ENCODE measurements at regions not wholly inside any gene's neighbourhood (a gene's known extent, or its start where the extent isn't known, plus 50 kb on each side); places are given as distances from the start of the nearest gene placed in this dataset.
"Not testable (repeated sequence)": the region's sequence is repeated elsewhere in the genome, so short reads cannot be mapped to it uniquely, and the experiment has no call there.

DNA sequence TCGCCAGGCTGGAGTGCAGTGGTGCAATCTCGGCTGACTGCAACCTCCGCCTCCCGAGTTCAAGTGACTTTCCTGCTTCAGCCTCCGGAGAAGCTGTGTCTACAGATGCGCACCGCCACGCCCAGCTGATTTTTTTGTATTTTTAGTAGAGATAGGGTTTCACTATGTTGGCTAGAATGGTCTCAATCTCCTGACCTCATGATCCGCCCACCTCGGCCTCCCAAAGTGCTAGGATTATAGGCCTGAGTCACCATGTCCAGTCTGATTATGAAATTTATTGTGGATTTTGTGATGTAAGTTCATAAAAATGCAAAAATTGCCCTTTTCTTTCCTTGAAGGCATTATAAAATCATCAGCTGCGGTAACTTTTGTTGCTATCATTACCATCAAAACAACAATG lies 1688.3 kb upstream of the ADGRL3 start:
- DNase-seq (ENCODE audit: low spot score), result not testable (repeated sequence)

DNA sequence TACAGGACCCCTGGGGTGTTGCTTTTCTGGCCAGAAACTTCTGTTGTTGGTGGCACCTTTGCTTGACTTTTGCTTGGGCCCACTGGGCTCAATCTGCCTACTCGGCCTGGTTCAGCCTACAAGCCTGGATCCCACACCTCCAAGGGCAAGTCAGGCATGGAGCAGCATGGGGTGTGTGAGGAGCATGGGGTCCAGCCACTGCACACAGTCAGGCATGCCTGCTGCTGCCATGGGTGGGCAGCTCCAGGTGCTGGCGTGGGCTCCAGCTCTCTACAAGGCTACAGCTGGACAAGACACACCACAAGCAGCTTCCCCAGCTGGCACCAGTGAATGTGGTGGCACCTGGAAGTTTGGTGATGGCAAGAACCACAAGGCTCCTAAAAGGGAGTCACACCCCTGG lies 1683.1 kb upstream of the ADGRL3 start:
- no peak for DNase-seq (ENCODE audit: low spot score)

DNA sequence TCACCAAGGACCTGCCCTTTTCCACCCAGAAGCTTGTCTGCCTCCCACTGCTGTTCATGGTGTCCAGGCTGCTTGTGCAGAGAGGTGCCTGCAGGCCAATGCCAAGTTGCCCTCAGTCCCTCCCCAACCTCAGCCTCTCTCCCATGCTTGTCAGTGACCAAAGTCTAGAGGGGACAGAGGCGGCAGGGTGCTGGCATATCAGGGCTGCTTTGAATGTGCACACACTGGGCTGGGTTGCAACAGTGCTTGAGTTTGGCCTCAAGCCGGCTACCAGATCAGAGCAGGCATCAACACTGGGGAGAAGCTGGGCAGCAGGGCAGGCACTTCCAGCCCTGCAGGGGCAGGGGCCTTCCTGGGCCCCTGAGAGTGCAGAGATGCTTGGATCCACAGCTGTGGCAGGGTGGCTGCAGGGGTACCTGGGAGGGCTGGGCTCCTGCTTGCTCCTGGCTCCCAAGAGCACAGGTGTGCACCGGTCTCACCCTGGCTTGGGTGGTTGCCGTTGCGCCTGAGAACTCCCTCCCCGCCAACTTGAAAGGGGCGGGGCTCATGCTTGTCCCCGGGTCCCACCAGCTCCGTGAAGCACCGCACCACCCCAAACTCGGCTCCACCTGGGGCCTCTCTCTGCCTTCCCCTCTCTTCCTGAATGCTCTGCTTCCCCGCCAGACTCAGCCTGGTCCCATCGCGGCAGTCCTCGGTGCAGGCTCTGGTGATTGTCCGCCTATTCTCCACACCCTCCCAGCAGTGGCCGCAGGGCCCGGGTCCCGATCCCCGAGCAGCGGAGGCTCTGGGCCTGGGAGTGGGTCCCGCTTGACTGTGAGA lies 1681.9 kb upstream of the ADGRL3 start:
- peak; percentile 43 for DNase-seq (ENCODE audit: low spot score)

DNA sequence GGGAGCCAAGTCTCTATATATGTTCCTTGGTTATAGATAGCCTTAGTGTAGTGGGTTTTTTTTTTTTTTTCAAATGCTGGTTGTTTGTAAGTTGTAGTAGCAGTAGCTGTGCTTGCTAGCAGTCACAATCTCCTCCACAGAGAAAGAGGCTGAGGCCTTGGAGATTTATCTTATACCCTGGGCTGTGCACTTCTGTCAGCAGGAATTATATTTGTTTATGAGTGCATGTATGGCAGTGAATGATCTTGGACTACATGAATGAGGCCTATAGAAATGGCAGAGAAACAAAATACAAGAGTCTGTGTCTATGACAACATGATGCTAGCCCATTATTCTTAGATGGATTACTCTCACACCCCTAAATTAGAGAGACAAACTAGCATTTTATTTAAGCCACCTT lies 1674.2 kb upstream of the ADGRL3 start:
- DNase-seq (ENCODE audit: low spot score), result no peak

DNA sequence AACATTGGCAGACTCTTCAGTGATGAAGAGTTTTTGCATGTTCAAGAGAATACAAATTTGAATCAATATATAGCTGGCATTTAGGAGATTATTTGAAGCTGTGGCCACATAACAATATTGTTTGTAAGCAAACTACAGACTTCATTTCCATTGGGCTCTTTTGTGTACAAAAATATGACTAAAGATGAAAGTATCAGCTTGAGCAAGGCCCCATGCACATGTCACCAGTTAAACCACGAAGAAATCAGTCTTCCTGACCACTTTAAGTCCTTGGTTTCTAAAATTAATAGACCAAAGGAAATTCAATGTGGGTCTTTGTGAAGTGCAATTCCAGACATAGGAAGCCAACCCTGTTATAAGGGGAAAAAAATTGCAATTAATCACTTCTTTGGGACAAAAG lies 1664.6 kb upstream of the ADGRL3 start:
- DNase-seq (ENCODE audit: low spot score), result no peak

DNA sequence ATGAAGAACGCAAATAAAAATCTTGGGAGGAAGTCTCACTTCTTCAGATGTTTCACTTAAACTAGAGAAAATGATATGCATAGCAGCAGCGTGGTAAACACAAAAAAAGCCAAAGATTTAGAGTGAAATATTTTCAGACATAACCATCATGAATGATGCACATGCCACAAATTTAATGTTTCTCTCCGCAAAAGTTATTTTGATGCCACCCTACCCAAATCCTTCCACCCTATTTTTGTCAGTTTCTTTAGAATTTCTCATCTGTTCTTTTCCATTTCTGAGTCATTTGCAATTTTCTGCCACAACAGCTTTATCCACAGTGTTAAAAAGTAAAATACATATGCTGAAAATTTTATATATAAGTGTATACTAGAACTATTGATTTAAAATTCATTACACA lies 1663.7 kb upstream of the ADGRL3 start:
- no peak for DNase-seq (ENCODE audit: low spot score)

DNA sequence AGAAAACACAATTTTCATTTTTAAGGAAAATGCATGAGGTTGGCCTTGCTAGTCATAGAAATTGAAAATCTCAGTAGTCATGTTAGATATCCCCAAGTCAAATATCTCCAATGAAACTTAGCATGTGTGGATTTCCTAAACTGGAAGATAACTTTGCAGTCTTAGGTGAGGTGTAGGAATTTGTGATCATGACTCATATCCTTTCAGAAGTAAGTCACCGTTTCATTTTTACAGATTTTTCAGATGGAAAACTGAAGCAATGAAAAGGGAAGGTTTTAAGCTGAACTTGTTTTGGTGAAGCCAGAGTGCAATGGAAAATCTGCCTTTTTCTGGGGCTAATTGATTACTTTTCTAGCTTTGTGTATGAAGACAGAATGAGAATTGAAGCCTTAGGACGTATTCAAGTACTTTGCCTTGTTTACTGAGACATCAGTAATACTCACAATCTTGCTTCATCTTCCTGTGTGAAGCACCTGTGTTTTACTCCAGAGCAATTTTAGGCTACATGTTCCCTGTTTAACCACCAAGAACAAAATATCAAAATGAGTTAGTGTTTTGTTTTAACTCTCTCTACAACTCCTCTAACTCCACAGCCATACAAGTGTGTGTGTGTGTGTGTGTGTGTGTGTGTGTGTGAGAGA lies 1662.8 kb upstream of the ADGRL3 start:
- DNase-seq (ENCODE audit: low spot score), result no peak

DNA sequence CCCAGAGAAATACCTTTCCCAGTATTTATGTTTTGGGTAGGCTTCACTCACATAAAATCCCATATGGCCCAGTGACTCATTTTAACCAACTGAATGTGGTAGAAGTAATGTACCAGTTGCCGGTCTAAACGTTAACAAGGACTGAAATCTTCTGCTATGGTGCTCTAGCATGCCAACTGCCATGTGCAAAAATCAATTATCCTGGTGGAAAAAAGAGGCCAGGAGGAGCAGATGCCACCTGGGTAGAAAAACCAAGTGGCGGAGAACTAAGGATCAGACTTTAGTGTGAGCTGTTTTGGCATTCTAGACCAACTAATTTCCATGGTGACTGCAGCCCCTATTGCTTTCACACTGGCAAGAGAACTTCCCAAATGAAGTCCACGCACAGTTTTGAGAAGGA lies 1660.7 kb upstream of the ADGRL3 start:
- DNase-seq (ENCODE audit: low spot score), result no peak

DNA sequence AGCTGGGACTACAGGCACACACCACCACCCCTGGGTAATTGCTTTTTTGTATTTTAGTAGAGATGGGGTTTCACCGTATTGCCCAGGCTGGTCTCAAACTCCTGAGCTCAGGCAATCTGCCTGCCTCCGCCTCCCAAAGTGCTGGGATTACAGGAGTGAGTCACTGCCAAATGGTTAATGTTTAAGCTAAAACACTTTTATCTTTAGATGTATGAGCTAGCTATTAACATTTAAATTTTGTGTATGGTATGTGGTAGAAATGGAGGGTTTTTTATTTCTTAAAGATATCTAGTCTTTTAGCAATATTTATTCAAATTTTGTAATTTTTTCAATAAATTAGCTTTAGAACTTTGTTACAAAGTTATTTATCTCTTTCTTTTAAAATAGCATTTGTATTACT lies 1659.8 kb upstream of the ADGRL3 start:
- DNase-seq (ENCODE audit: low spot score), result no peak

DNA sequence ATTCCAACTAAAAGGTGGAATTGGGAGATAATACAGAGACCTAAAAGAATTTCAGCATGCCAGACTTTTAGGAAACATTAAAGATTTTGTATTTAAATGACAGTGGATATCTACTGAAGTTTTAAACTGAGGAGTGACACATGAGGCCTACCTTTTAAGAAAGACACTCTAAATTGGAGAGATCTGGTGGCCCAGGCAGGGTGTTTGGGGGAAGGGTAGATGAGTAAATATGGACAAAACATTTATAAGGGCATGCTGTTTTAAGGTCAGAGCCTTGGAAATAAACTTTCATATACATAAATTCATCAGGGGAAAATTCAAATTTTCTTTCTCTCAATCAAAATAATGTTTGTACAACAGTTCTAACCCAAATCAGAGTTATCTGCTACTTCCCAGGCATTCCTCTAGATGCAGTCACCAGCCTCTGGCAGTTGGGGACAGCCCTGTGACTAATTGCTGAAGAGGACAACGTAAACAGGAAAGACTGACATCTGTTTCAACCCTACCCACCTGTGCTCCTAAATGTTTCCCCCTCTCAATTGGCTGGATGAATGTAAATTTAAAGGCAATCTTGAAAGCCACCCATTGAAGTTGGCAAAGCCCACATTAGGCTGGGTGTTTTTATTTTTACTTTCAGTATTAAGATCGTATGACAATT lies 1646.9 kb upstream of the ADGRL3 start:
- DNase-seq (ENCODE audit: low spot score), result peak; percentile 10

DNA sequence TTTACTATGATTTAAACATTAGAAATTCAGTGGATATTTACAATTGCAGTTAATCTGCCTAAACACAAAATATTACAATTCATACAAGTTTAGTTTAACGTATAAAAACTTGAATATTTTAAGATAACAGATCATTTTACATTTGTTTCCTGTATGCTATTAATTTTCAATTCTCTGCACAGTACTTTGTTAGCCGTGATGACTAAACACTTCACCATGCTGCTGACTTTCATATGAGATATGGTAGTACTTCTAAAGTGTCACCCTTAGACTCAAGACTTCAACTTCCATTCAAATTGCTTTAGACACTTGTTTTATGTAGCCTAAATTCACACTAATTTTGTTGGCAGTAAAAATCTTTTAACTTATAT lies 1646.4 kb upstream of the ADGRL3 start:
- DNase-seq (ENCODE audit: low spot score), result no peak

DNA sequence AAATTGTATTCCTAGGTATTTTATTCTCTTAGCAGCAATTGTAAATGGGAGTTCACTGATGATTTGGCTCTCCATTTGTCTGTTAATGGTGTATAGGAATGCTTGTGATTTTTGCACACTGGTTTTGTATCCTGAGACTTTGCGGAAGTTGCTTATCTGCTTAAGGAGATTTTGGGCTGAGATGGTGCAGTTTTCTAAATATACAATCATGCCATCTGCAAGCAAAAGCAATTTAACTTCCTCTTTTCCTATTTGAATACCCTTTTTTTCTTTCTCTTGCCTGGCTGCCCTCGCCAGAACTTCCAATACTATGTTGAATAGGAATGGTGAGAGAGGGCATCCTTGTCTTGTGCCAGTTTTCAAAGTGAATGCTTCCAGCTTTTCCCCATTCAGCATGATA lies 1643.9 kb upstream of the ADGRL3 start:
- not testable (repeated sequence) for DNase-seq (ENCODE audit: low spot score)

DNA sequence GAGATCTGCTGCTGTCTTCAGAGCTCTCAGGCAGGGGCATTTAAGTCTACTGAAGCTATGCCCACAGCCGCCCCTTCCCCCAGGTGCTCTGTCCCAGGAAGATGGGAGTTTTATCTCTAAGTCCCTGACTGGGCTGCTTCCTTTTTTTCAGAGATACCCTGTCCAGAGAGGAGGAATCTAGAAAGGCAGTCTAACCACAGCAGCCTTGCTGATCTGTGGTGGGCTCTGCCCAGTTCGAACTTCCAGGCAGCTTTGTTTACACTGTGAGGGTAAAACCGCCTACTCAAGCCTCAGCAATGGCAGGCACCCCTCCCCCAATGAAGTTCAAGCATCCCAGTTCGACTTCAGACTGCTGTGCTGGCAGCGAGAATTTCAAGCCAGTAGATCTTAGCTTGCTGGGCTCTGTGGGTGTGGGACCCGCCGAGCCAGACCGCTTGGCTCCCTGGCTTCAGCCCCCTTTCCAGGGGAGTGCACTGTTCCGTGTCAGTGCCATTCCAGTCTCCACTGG lies 1639.9 kb upstream of the ADGRL3 start:
- not testable (repeated sequence) for DNase-seq (ENCODE audit: low spot score)

DNA sequence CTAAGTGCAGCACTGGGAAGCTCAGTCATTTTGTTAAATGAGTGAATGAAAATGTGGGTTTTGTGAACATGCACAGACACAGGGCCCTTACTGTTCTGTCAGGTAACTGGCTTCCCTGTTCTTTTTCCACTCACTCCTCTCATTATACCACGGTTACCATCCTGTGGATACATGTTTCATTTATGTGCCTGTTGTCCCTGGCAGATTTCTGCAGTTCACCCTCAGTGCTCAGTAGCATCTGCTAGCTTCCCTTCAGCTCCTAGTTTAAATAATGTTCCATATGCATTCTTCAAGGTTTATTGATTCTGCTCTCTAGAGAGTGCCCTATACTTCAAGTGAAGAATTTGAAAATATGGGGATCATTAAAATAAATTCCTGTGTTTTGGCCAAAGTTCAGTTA lies 1634.3 kb upstream of the ADGRL3 start:
- DNase-seq (ENCODE audit: low spot score), result no peak

DNA sequence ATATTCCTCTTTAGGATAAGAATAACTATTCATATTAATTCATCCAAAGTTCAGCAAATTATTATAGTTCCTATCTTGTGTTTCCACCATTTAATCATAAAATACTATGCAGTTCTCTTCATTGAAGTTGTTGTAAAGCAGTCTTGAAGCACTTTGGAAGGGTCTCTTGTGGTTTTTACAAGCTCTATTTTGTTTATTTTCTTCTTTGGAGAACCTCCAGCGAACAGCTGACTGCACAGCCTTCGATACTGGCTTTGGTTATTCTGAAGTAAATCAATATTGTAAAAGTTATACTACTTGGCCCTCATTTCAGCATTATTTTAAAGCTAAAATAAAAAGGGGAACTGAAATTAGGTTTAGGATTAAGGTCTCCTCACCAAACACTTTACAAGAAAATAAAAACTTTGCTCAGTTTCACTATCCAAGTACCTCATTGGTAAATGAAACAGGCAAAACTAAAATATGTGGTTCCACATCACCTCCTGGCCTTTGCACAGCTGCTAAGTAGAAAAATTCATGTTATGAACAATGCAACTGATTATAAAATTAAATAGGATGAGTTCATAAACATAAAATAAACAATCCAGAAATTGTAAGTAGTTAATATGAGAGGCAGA lies 1629.2 kb upstream of the ADGRL3 start:
- DNase-seq (ENCODE audit: low spot score), result no peak

DNA sequence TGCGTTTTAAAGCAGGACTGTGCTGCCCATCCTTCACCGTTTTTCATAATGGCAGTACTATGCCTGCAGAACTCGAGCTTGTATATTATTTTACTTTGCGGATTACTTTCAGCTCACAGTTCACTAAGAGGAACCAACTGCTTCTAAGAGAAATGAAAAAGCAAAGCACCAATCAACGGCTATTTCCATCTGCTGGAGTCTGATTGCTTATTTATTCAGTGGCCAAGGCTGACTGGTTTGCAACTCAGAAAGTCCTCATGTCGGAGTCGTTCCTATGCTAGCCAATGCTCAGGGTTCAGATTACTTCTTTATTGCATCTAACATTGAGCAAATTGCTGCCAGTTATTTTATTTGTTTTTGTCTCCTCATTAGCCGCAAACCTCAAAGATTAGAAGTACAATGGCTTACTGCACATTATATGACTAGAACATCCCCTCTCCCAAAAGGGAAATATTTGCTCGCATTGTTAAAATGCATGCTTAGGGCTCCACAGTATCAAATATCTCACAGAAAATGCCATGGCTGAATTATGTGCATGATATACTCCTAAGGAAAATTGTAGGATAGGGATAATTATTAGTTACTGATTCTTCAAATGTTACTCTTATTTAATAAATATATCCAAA lies 1628.2 kb upstream of the ADGRL3 start:
- DNase-seq (ENCODE audit: low spot score), result no peak

DNA sequence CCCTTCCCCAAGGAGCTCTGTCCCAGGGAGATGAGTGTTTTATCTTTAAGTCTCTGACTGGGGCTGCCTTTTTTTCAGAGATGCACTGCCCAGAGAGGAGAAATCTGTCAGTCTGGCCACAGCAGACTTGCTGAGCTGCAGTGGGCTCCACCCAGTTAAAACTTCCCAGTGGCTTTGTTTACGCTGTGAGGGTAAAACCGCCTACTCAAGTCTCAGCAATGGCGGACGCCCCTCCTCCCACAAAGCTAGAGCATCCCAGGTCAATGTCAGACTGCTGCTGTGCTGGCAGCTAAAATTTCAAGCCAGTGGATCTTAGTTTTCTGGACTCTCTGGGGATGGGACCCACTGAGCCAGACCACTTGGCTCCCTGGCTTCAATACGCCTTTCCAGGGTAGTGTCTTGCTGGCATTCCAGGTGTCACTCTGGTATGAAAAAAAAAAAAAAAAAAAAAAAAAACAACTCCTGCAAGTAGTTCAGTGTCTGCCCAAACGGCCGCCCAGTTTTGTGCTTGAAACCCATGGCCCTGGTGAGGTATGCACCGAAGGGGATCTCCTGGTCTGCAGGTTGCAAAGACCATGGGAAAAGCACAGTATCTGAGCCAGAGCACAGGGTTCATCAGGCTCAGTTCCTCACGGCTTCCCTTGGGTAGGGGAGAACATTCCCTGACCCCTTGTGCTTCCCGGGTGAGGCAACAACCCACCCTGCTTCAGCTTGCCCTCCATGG lies 1616.1 kb upstream of the ADGRL3 start:
- no peak for DNase-seq (ENCODE audit: low spot score)

DNA sequence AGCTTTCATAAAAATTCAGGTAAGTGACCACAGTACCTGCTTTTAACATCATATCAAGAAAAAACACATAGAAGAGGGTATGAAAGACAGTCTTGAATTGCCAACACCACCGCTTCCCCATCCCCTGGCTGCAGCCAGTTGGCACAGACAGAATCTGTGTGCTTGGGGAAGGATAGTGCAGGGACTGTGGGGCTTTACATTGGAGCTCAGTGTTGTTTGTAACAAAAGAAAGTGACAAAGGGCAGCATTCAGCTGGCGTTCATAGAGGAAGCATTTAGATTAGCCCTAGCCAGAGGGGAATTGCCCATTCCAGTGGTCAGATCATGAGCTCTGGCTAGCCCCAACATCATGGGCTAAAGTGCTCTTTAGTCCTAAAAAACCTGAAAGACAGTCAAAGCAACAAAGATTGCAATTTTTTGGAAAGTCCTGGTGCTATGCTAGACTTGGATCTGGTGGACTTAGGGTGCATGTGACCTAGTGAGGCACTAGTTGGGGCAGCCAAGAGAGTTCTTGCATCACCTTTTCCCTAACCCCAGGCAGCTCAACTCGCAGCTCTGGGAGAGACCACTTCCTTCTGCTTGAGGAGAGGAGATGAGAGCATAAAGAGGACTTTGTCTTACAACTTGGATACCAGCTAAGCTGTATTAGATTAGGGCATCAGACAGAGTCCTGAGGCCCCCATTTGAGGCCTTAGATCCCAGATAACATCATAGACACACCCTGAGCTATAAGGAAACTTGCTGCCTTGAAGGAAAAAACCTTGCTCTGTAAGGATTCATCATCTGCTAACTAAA lies 1602.4 kb upstream of the ADGRL3 start:
- no peak for DNase-seq (ENCODE audit: low spot score)

DNA sequence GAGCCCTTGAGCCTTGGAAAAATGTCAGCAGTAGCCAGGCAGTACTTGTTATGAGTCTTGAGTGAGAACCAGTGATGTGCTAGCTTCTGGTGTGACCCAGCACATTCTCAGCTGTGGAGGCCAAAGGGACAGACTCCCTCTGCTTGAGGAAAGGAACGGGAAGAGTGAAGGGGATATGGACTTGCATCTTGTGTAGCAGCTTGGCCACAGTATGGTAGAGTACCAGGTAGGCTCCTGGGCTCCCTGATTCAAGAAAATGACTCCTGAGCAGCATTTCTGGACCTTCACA lies 1601.9 kb upstream of the ADGRL3 start:
- DNase-seq (ENCODE audit: low spot score), result no peak

DNA sequence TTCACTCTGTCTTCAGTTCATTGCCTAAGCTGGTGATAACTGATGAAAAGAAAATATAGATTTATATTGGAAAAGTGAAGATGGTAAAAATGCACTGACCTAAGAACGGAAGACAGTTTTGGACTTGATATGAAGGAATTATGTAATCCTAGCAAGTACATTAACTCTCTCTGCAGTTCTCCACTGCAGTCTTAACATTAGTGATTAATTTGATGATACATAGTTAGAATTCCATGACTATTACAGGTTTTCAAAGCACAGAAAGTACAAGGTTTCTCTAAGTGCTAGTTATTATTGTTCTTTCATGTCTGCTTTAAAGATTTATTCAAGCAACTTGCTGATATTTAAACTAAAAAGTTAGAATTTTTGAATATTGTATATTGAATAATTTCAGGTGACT lies 1591.7 kb upstream of the ADGRL3 start:
- no peak for DNase-seq (ENCODE audit: low spot score)

DNA sequence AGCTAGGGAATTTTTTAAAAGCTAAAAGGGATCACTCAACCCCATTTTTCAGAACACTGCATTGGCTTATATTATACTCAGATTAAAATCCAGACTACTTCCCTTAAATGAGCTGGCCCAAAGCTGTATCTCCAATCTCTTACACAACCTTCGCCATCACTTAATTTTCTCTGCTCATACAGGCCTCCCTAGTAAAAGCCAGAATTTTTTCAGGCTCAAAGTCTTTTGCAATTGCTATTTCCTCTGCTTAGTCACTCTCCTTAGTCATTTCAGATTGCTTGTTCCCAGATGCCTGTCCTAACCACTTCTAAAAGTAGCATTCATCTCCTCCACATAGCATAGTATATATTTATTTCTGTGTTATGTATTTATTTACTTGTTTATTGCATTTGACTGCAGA lies 1587.9 kb upstream of the ADGRL3 start:
- no peak for DNase-seq (ENCODE audit: low spot score)
